ENCODE measurements at regions not wholly inside any gene's neighbourhood (a gene's known extent, or its start where the extent isn't known, plus 50 kb on each side); places are given as distances from the start of the nearest gene placed in this dataset.

GRCh38 chr2:137879121-137879520, 85.2 kb upstream of the HNMT start:
- TF ChIP-seq YY1 (IDR thresholded peaks at IDR 0.05; ENCODE audit: insufficient read depth, insufficient read length) (no peak), SUZ12 (IDR thresholded peaks at IDR 0.05; ENCODE audit: extremely low read depth, insufficient read depth, insufficient read length) (no peak), ZNF274 (IDR thresholded peaks at IDR 0.05; ENCODE audit: low read depth, low read length) (no peak)

Measured in NT2/D1 (cell line).